OCI-LY1 (cell line): ENCODE measurements at regions not wholly inside any gene's neighbourhood (a gene's known extent, or its start where the extent isn't known, plus 50 kb on each side); places are given as distances from the start of the nearest gene placed in this dataset.
A peak's percentile ranks its signal among the peaks of the same experiment; 100 is the strongest.

Experiments used
- H2AFZ ChIP-seq: fragments of 200-600 bp; sonication (generic), shearing (Covaris generic); 2 replicates; pipeline ENCODE4 v1.6.0; 2014; ENCODE audit warnings: antibody characterized with exemption, mild to moderate bottlenecking, low read length
- H3F3A ChIP-seq: fragments of 200-600 bp; sonication (generic), shearing (Covaris generic); 2 replicates; pipeline ENCODE4 v1.6.0; 2014; ENCODE audit warnings: mild to moderate bottlenecking, antibody characterized with exemption, low read length, moderate library complexity; ENCODE audit not compliant: insufficient read depth
- H3K27ac ChIP-seq: fragments of 200-600 bp; sonication (generic); 2 replicates; pipeline ENCODE4 v1.5.1; 2014; ENCODE audit warnings: low read length, mixed run types, mild to moderate bottlenecking, low read depth; ENCODE audit not compliant: poor library complexity, severe bottlenecking
- H3K27me3 ChIP-seq: fragments of 200-600 bp; sonication (generic); 2 replicates; pipeline ENCODE4 v1.6.0; 2014; ENCODE audit warnings: antibody characterized with exemption, mild to moderate bottlenecking, low read length, moderate library complexity; ENCODE audit not compliant: insufficient read depth
- H3K36me3 ChIP-seq: fragments of 200-600 bp; sonication (generic); 2 replicates; pipeline ENCODE4 v1.6.1; 2014; ENCODE audit warnings: mild to moderate bottlenecking, antibody characterized with exemption, low read length, moderate library complexity, mixed read lengths; ENCODE audit not compliant: insufficient read depth
- H3K4me1 ChIP-seq: fragments of 200-600 bp; sonication (generic); 2 replicates; pipeline ENCODE4 v1.5.1; 2014; ENCODE audit warnings: mild to moderate bottlenecking, low read length, moderate library complexity; ENCODE audit not compliant: insufficient read depth, severe bottlenecking
- H3K4me2 ChIP-seq: fragments of 200-600 bp; sonication (generic), shearing (Covaris generic); 2 replicates; pipeline ENCODE4 v1.6.1; 2014; ENCODE audit warnings: low read length
- H3K4me3 ChIP-seq: fragments of 200-600 bp; sonication (generic); 2 replicates; pipeline ENCODE4 v1.5.1; 2014; ENCODE audit warnings: low read length, low read depth, mild to moderate bottlenecking, mixed read lengths; ENCODE audit not compliant: poor library complexity, severe bottlenecking
- H3K79me2 ChIP-seq: fragments of 200-600 bp; shearing (Covaris generic); 2 replicates; pipeline ENCODE4 v1.6.1; 2016; ENCODE audit warnings: mixed run types, low read length, mixed read lengths; ENCODE audit not compliant: insufficient read depth
- H3K9ac ChIP-seq: fragments of 200-600 bp; sonication (generic), shearing (Covaris generic); 2 replicates; pipeline ENCODE4 v1.6.1; 2014; ENCODE audit warnings: mild to moderate bottlenecking, low read length, mixed read lengths
- H3K9me2 ChIP-seq: fragments of 200-600 bp; sonication (generic), shearing (Covaris generic); 2 replicates; pipeline ENCODE4 v1.6.1; 2014; ENCODE audit warnings: low read depth, mild to moderate bottlenecking, low read length, mixed read lengths
- H3K9me3 ChIP-seq: fragments of 200-600 bp; shearing (Covaris generic); 2 replicates; pipeline ENCODE4 v1.6.1; 2014; ENCODE audit warnings: low read length, mixed read lengths
- H4K20me1 ChIP-seq: fragments of 200-600 bp; sonication (generic), shearing (Covaris generic); 2 replicates; pipeline ENCODE4 v1.6.0; 2016; ENCODE audit warnings: mild to moderate bottlenecking, low read length; ENCODE audit not compliant: insufficient read depth
- EZH2 ChIP-seq: fragments of 200-600 bp; sonication (generic), shearing (Covaris generic); IDR thresholded peaks from 2 replicates; pipeline ENCODE4 v1.8.0; 2017; ENCODE audit warnings: borderline replicate concordance, mixed run types, mild to moderate bottlenecking, antibody characterized with exemption, low read length, moderate library complexity, mixed read lengths
- TF ChIP-seq, protein P1 (sequence below): fragments of 200-600 bp; sonication (generic), shearing (Covaris generic); IDR thresholded peaks from 2 replicates; pipeline ENCODE4 v1.5.1; 2017; ENCODE audit warnings: mild to moderate bottlenecking, antibody characterized with exemption, low read length, moderate library complexity, mixed read lengths

DNA sequence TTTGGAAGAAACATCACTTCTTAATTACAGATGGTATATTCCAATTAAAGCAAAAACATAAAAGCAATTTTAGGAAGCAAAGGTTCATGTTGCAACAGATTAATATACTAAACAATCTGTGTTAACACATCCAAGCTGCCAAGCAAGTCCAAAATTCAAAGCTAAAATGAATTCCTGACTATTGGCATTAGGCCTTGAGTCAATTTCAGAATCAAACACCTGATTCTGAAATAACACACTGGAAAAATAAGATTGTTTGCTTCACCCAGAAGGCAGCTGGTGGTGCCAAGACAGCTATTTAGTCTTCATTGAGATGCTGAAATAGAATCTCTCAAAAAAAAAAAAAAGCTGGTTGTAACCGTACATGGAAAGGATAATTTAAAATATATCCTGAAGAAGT, 465.6 kb downstream of the SOCS6 start:
- H3K79me2 ChIP-seq: no peaks in the 10 kb centered on the region
- H3K9ac ChIP-seq: no peak overlapping the region
- H3K9me2 ChIP-seq: no peaks in the 10 kb centered on the region
- no peak overlapping the region for H3K4me3 ChIP-seq
- TF ChIP-seq EZH2: no peak
- TF ChIP-seq, protein P1, sequence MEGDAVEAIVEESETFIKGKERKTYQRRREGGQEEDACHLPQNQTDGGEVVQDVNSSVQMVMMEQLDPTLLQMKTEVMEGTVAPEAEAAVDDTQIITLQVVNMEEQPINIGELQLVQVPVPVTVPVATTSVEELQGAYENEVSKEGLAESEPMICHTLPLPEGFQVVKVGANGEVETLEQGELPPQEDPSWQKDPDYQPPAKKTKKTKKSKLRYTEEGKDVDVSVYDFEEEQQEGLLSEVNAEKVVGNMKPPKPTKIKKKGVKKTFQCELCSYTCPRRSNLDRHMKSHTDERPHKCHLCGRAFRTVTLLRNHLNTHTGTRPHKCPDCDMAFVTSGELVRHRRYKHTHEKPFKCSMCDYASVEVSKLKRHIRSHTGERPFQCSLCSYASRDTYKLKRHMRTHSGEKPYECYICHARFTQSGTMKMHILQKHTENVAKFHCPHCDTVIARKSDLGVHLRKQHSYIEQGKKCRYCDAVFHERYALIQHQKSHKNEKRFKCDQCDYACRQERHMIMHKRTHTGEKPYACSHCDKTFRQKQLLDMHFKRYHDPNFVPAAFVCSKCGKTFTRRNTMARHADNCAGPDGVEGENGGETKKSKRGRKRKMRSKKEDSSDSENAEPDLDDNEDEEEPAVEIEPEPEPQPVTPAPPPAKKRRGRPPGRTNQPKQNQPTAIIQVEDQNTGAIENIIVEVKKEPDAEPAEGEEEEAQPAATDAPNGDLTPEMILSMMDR: no peak
- no peak overlapping the region for H2AFZ ChIP-seq
- no peaks in the 10 kb centered on the region for H3K27me3 ChIP-seq
- H3K4me1 ChIP-seq: peaks cover 31% of the 10 kb centered on the region
- H3F3A ChIP-seq: 0 out of 2 replicates have a peak, but pooled peaks cover 4% of the 10 kb centered on the region
- no peak overlapping the region for H3K4me2 ChIP-seq
- H4K20me1 ChIP-seq: no peaks in the 10 kb centered on the region
- H3K27ac ChIP-seq: peak overlapping the region; percentile 41
- no peaks in the 10 kb centered on the region for H3K36me3 ChIP-seq
- H3K9me3 ChIP-seq: no peaks in the 10 kb centered on the region; the same call in 1 of the 2 replicates

- no peak overlapping the region for H3K9ac ChIP-seq
- H2AFZ ChIP-seq: no peak overlapping the region
- peaks cover 16% of the 10 kb centered on the region for H3K36me3 ChIP-seq
- H3K79me2 ChIP-seq: no peaks in the 10 kb centered on the region
- H4K20me1 ChIP-seq: no peaks in the 10 kb centered on the region
- no peaks in the 10 kb centered on the region for H3K27me3 ChIP-seq
- peaks cover 20% of the 10 kb centered on the region for H3K4me1 ChIP-seq
- TF ChIP-seq EZH2: no peak
- TF ChIP-seq, protein P1: no peak
- no peak overlapping the region for H3K4me2 ChIP-seq
- H3K9me3 ChIP-seq: peaks cover 22% of the 10 kb centered on the region
- H3K27ac ChIP-seq: no peak overlapping the region
- H3F3A ChIP-seq: no peaks in the 10 kb centered on the region
- no peaks in the 10 kb centered on the region for H3K9me2 ChIP-seq
- no peak overlapping the region for H3K4me3 ChIP-seq
These were observed 444.1 kb downstream of the SOCS6 start for GRCh38 chr18:70732916-70733315.

DNA sequence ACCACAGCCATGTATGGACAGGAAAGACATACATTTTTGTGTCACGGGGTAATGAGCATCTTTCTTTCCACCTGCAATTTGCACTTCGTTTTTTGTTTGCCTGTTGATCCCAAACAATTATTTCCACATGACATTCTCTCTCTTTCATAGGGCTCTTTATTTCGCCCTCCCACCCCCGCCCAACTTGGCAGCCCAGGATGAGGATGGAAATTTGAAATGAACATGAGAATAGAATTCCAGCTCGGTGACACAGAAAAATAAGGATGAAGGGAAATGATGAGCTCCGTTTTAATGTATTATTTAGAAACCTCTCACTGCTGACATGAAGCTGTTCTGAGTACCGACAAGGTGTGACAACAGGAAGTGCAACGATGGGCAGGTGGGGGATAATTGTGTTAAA, 443.3 kb downstream of the SOCS6 start:
- H3F3A ChIP-seq: no peaks in the 10 kb centered on the region
- H3K4me3 ChIP-seq: no peak overlapping the region
- no peak for TF ChIP-seq EZH2
- TF ChIP-seq, protein P1: no peak
- H3K27ac ChIP-seq: no peak overlapping the region
- H3K27me3 ChIP-seq: no peaks in the 10 kb centered on the region
- no peaks in the 10 kb centered on the region for H3K9me2 ChIP-seq
- no peak overlapping the region for H3K4me2 ChIP-seq
- peaks cover 16% of the 10 kb centered on the region for H3K36me3 ChIP-seq
- H3K9ac ChIP-seq: no peak overlapping the region
- no peak overlapping the region for H2AFZ ChIP-seq
- H3K4me1 ChIP-seq: peaks cover 27% of the 10 kb centered on the region
- no peaks in the 10 kb centered on the region for H4K20me1 ChIP-seq
- H3K9me3 ChIP-seq: peaks cover 22% of the 10 kb centered on the region
- H3K79me2 ChIP-seq: no peaks in the 10 kb centered on the region
